ELR (cell line): ENCODE measurements at regions not wholly inside any gene's neighbourhood (a gene's known extent, or its start where the extent isn't known, plus 50 kb on each side); places are given as distances from the start of the nearest gene placed in this dataset.
A peak's percentile ranks its signal among the peaks of the same experiment; 100 is the strongest.

Experiments
- DNase-seq: peaks from one replicate; pipeline ENCODE4 v3.0.0-alpha.2; 2015; ENCODE audit warnings: low read depth

GRCh38 chr4:175539498-175539897 is 272.6 kb downstream of the GPM6A start:
- DNase-seq = no peak

GRCh38 chr4:175540151-175540550 is 271.9 kb downstream of the GPM6A start:
- DNase-seq = peak; percentile 40

- no peak for DNase-seq
These were observed 271.3 kb downstream of the GPM6A start for GRCh38 chr4:175540732-175541131.

GRCh38 chr4:175542786-175543185 is 269.3 kb downstream of the GPM6A start:
- no peak for DNase-seq

- no peak for DNase-seq
These were observed 252.9 kb downstream of the GPM6A start for GRCh38 chr4:175559126-175559525.

GRCh38 chr4:175559526-175559925 is 252.5 kb downstream of the GPM6A start:
- DNase-seq = no peak

GRCh38 chr4:175560604-175561003 is 251.5 kb downstream of the GPM6A start:
- peak; percentile 64 for DNase-seq

GRCh38 chr4:175561696-175562095 is 250.4 kb downstream of the GPM6A start:
- no peak for DNase-seq

- DNase-seq = peak; percentile 4
These were observed 250.0 kb downstream of the GPM6A start for GRCh38 chr4:175562111-175562510.

- no peak for DNase-seq
These were observed 249.5 kb downstream of the GPM6A start for GRCh38 chr4:175562542-175562941.
